ENCODE measurements at regions not wholly inside any gene's neighbourhood (a gene's known extent, or its start where the extent isn't known, plus 50 kb on each side); places are given as distances from the start of the nearest gene placed in this dataset.

- Histone ChIP-seq H3K27me3 (ENCODE audit: control insufficient read depth, insufficient read depth, low read length) (no peaks in the 10 kb centered on the region), H3K9ac (no peak overlapping the region), H3K27ac (no peak overlapping the region)
Measured at GRCh38 chr2:37468170-37468569, 123.7 kb downstream of the QPCT start.

GRCh38 chr2:37469126-37469525, 124.7 kb downstream of the QPCT start:
- no peaks in the 10 kb centered on the region for H3K27me3 ChIP-seq (ENCODE audit: control insufficient read depth, insufficient read depth, low read length)
- H3K9me3 ChIP-seq (ENCODE audit: control insufficient read depth, low read length), result no peaks in the 10 kb centered on the region
- H3K9ac ChIP-seq, result no peak overlapping the region
- no peaks in the 10 kb centered on the region for H3K36me3 ChIP-seq (ENCODE audit: control insufficient read depth, insufficient read depth, low read length)
- H3K4me1 ChIP-seq, result no peaks in the 10 kb centered on the region
- no peak overlapping the region for H3K4me2 ChIP-seq (ENCODE audit: low read length)
- H3K27ac ChIP-seq, result no peak overlapping the region
- no peak overlapping the region for H2AFZ ChIP-seq
- TF ChIP-seq CTCF (IDR thresholded peaks at IDR 0.05), result no peak
- no peak overlapping the region for H3K4me3 ChIP-seq (ENCODE audit: low read depth, low read length)
- H3K79me2 ChIP-seq, result no peaks in the 10 kb centered on the region

More at GRCh38 chr2:37468170-37468569, 123.7 kb downstream of the QPCT start:
- H3K9me3 ChIP-seq (ENCODE audit: control insufficient read depth, low read length), result no peaks in the 10 kb centered on the region
- no peaks in the 10 kb centered on the region for H3K4me1 ChIP-seq
- H3K79me2 ChIP-seq, result no peaks in the 10 kb centered on the region
- no peak overlapping the region for H2AFZ ChIP-seq
- no peak overlapping the region for H3K4me2 ChIP-seq (ENCODE audit: low read length)
- H3K36me3 ChIP-seq (ENCODE audit: control insufficient read depth, insufficient read depth, low read length), result no peaks in the 10 kb centered on the region
- H3K4me3 ChIP-seq (ENCODE audit: low read depth, low read length), result no peak overlapping the region
- no peak for TF ChIP-seq CTCF (IDR thresholded peaks at IDR 0.05)

- H3K4me2 ChIP-seq (ENCODE audit: low read length), result no peak overlapping the region
- H2AFZ ChIP-seq, result no peak overlapping the region
- no peaks in the 10 kb centered on the region for H3K36me3 ChIP-seq (ENCODE audit: control insufficient read depth, insufficient read depth, low read length)
- no peaks in the 10 kb centered on the region for H3K27me3 ChIP-seq (ENCODE audit: control insufficient read depth, insufficient read depth, low read length)
- H3K79me2 ChIP-seq, result no peaks in the 10 kb centered on the region
- H3K4me1 ChIP-seq, result no peaks in the 10 kb centered on the region
- TF ChIP-seq CTCF (IDR thresholded peaks at IDR 0.05), result no peak
- H3K9me3 ChIP-seq (ENCODE audit: control insufficient read depth, low read length), result no peaks in the 10 kb centered on the region
- no peak overlapping the region for H3K4me3 ChIP-seq (ENCODE audit: low read depth, low read length)
- H3K9ac ChIP-seq, result no peak overlapping the region
- no peak overlapping the region for H3K27ac ChIP-seq
Measured at GRCh38 chr2:37471104-37471503, 126.7 kb downstream of the QPCT start.

GRCh38 chr2:37471994-37472393, 127.6 kb downstream of the QPCT start:
- Histone ChIP-seq H3K4me1 (no peaks in the 10 kb centered on the region), H3K4me3 (ENCODE audit: low read depth, low read length) (no peak overlapping the region), H3K79me2 (no peaks in the 10 kb centered on the region), H3K4me2 (ENCODE audit: low read length) (no peak overlapping the region), H2AFZ (no peak overlapping the region), H3K27me3 (ENCODE audit: control insufficient read depth, insufficient read depth, low read length) (no peaks in the 10 kb centered on the region), H3K9me3 (ENCODE audit: control insufficient read depth, low read length) (no peaks in the 10 kb centered on the region), H3K9ac (no peak overlapping the region), H3K27ac (no peak overlapping the region), H3K36me3 (ENCODE audit: control insufficient read depth, insufficient read depth, low read length) (no peaks in the 10 kb centered on the region)
- no peak for TF ChIP-seq CTCF (IDR thresholded peaks at IDR 0.05)

GRCh38 chr2:37472959-37473358, 128.5 kb downstream of the QPCT start:
- Histone ChIP-seq H3K79me2 (no peaks in the 10 kb centered on the region), H3K4me3 (ENCODE audit: low read depth, low read length) (no peak overlapping the region), H3K27ac (no peak overlapping the region), H3K27me3 (ENCODE audit: control insufficient read depth, insufficient read depth, low read length) (no peaks in the 10 kb centered on the region), H3K9me3 (ENCODE audit: control insufficient read depth, low read length) (no peaks in the 10 kb centered on the region), H3K9ac (no peak overlapping the region), H3K36me3 (ENCODE audit: control insufficient read depth, insufficient read depth, low read length) (no peaks in the 10 kb centered on the region), H3K4me1 (no peaks in the 10 kb centered on the region), H3K4me2 (ENCODE audit: low read length) (no peak overlapping the region), H2AFZ (no peak overlapping the region)
- no peak for TF ChIP-seq CTCF (IDR thresholded peaks at IDR 0.05)

All from parathyroid adenoma (tissue), 2 donors.